GM23248 (cell line): ENCODE measurements at regions not wholly inside any gene's neighbourhood (a gene's known extent, or its start where the extent isn't known, plus 50 kb on each side); places are given as distances from the start of the nearest gene placed in this dataset.
"Not testable (repeated sequence)": the region's sequence is repeated elsewhere in the genome, so short reads cannot be mapped to it uniquely, and the experiment has no call there.

ENCODE experiments used
- DNase-seq: peaks from one replicate; pipeline ENCODE4 v3.0.0-alpha.2; 2015
- H2AFZ ChIP-seq: fragments of 200-600 bp; sonication (generic); 2 replicates; pipeline ENCODE4 v1.6.1; 2016; ENCODE audit warnings: antibody characterized with exemption
- H3F3A ChIP-seq: fragments of 200-600 bp; sonication (generic); 2 replicates; pipeline ENCODE4 v1.6.1; 2016; ENCODE audit warnings: mild to moderate bottlenecking, antibody characterized with exemption, mixed run types; ENCODE audit not compliant: insufficient read depth
- H3K27ac ChIP-seq: fragments of 200-600 bp; sonication (generic); 2 replicates; pipeline ENCODE4 v1.5.1; 2016; ENCODE audit warnings: mild to moderate bottlenecking
- H3K27me3 ChIP-seq: fragments of 200-600 bp; sonication (generic); replicated peaks from 2 replicates; pipeline ENCODE4 v1.6.1; 2016; ENCODE audit warnings: mild to moderate bottlenecking; ENCODE audit not compliant: insufficient read depth
- H3K36me3 ChIP-seq: fragments of 200-600 bp; sonication (generic); 2 replicates; pipeline ENCODE4 v1.6.1; 2016; ENCODE audit warnings: low read depth, mild to moderate bottlenecking
- H3K4me1 ChIP-seq: fragments of 200-600 bp; sonication (generic); 2 replicates; pipeline ENCODE4 v1.6.1; 2016; ENCODE audit warnings: mild to moderate bottlenecking; ENCODE audit not compliant: insufficient read depth
- H3K4me2 ChIP-seq: fragments of 200-600 bp; sonication (generic); one replicate; pipeline ENCODE4 v1.6.1; 2016; ENCODE audit warnings: mild to moderate bottlenecking; ENCODE audit not compliant: unreplicated experiment
- H3K4me3 ChIP-seq: fragments of 200-600 bp; sonication (generic); 2 replicates; pipeline ENCODE4 v1.5.1; 2016; ENCODE audit warnings: mild to moderate bottlenecking
- H3K79me2 ChIP-seq: fragments of 200-600 bp; sonication (generic); 2 replicates; pipeline ENCODE4 v1.6.1; 2016; ENCODE audit warnings: mild to moderate bottlenecking; ENCODE audit not compliant: insufficient read depth
- H3K9ac ChIP-seq: fragments of 200-600 bp; sonication (generic); 2 replicates; pipeline ENCODE4 v1.6.1; 2016; ENCODE audit warnings: mild to moderate bottlenecking
- H3K9me2 ChIP-seq: fragments of 200-600 bp; sonication (generic); 2 replicates; pipeline ENCODE4 v1.6.1; 2016; ENCODE audit warnings: mixed run types, mild to moderate bottlenecking, moderate library complexity; ENCODE audit not compliant: insufficient read depth
- H3K9me3 ChIP-seq: fragments of 200-600 bp; sonication (generic); one replicate; pipeline ENCODE4 v1.6.1; 2017; ENCODE audit warnings: low read depth
- H4K20me1 ChIP-seq: fragments of 200-600 bp; sonication (generic); 2 replicates; pipeline ENCODE4 v1.6.0; 2016; ENCODE audit not compliant: insufficient read depth
- WGBS, 2 experiments: methylation state at CpG; one replicate each; pipeline ENCODE4 v1.1.6; 2015 to 2017; ENCODE audit warnings: low lambda C conversion rate in 2 of 2, low coverage in 1 of 2; ENCODE audit errors: missing lambda C conversion rate in 2 of 2; 5-methylcytosine and 5-hydroxymethylcytosine counted together
- in situ Hi-C: fragments of 300-500 bp; cut with MboI; formaldehyde crosslinking; loops from 2 replicates; pipeline ENCODE4 v1.15.0; 2020

GRCh38 chr4:49227941-49228340 lies 241.9 kb downstream of the CWH43 start:
- H2AFZ ChIP-seq, H4K20me1 ChIP-seq, H3K9me3 ChIP-seq, H3K9ac ChIP-seq, in situ Hi-C loops, H3K79me2 ChIP-seq, H3K4me3 ChIP-seq, H3K27me3 ChIP-seq, H3K4me1 ChIP-seq, H3K4me2 ChIP-seq, H3K9me2 ChIP-seq, H3K36me3 ChIP-seq, DNase-seq, H3K27ac ChIP-seq, H3F3A ChIP-seq: not testable (repeated sequence)
- 53 to 54% methylated on average over 1 of the region's 1 CpG for WGBS, 2 experiments

GRCh38 chr4:49229243-49229642 lies 243.2 kb downstream of the CWH43 start:
- H4K20me1 ChIP-seq, H3K4me1 ChIP-seq, H3K36me3 ChIP-seq, H3K4me2 ChIP-seq, H3K27ac ChIP-seq, H3K79me2 ChIP-seq, H3K27me3 ChIP-seq, H3K9me3 ChIP-seq, H3K4me3 ChIP-seq, H3K9me2 ChIP-seq, H2AFZ ChIP-seq, in situ Hi-C loops, H3K9ac ChIP-seq, DNase-seq, H3F3A ChIP-seq: not testable (repeated sequence)
- 2 to 5% methylated on average over 1 of the region's 1 CpG for WGBS, 2 experiments

GRCh38 chr4:49229713-49230112 lies 243.6 kb downstream of the CWH43 start:
- H3K36me3 ChIP-seq, H3K9me2 ChIP-seq, H3K4me1 ChIP-seq, DNase-seq, H2AFZ ChIP-seq, H4K20me1 ChIP-seq, H3F3A ChIP-seq, in situ Hi-C loops, H3K9me3 ChIP-seq, H3K4me2 ChIP-seq, H3K9ac ChIP-seq, H3K27me3 ChIP-seq, H3K4me3 ChIP-seq, H3K27ac ChIP-seq, H3K79me2 ChIP-seq: not testable (repeated sequence)
- WGBS, 2 experiments: 8 to 9% methylated on average over 6 of the region's 6 CpGs

GRCh38 chr4:49233346-49233745 lies 247.3 kb downstream of the CWH43 start:
- H4K20me1 ChIP-seq, H3K4me3 ChIP-seq, DNase-seq, H3K9ac ChIP-seq, H3K9me3 ChIP-seq, H3K27me3 ChIP-seq, H3K79me2 ChIP-seq, H3F3A ChIP-seq, H2AFZ ChIP-seq, H3K4me1 ChIP-seq, H3K36me3 ChIP-seq, H3K27ac ChIP-seq, H3K9me2 ChIP-seq, in situ Hi-C loops, H3K4me2 ChIP-seq: not testable (repeated sequence)
- WGBS, 2 experiments: 0 to 14% methylated on average over 2 to 3 of the region's 3 CpGs

- WGBS, 2 experiments: 25 to 29% methylated on average over 1 of the region's 1 CpG
- in situ Hi-C loops, H3K36me3 ChIP-seq, H4K20me1 ChIP-seq, H3K27me3 ChIP-seq, H3K4me1 ChIP-seq, H3K4me3 ChIP-seq, H3K9ac ChIP-seq, H3K79me2 ChIP-seq, H3K9me2 ChIP-seq, H3K9me3 ChIP-seq, DNase-seq, H2AFZ ChIP-seq, H3K27ac ChIP-seq, H3F3A ChIP-seq, H3K4me2 ChIP-seq: not testable (repeated sequence)
Measured at GRCh38 chr4:49233749-49234148, 247.7 kb downstream of the CWH43 start.

GRCh38 chr4:49234382-49234781 lies 248.3 kb downstream of the CWH43 start:
- H3K9me2 ChIP-seq, H4K20me1 ChIP-seq, H3K36me3 ChIP-seq, H2AFZ ChIP-seq, H3K27ac ChIP-seq, DNase-seq, H3F3A ChIP-seq, H3K27me3 ChIP-seq, H3K9ac ChIP-seq, in situ Hi-C loops, H3K9me3 ChIP-seq, H3K4me1 ChIP-seq, H3K79me2 ChIP-seq, H3K4me3 ChIP-seq, H3K4me2 ChIP-seq: not testable (repeated sequence)
- 6 to 13% methylated on average over 3 of the region's 3 CpGs for WGBS, 2 experiments

- H3K27ac ChIP-seq, H3K9me2 ChIP-seq, in situ Hi-C loops, H3K9ac ChIP-seq, H4K20me1 ChIP-seq, H2AFZ ChIP-seq, DNase-seq, H3K4me2 ChIP-seq, H3F3A ChIP-seq, H3K36me3 ChIP-seq, H3K4me3 ChIP-seq, H3K4me1 ChIP-seq, H3K27me3 ChIP-seq, H3K79me2 ChIP-seq, H3K9me3 ChIP-seq: not testable (repeated sequence)
- 42 to 46% methylated on average over 7 to 8 of the region's 8 CpGs for WGBS, 2 experiments
Measured at GRCh38 chr4:49235413-49236160, 249.5 kb downstream of the CWH43 start.

- H3K9ac ChIP-seq, DNase-seq, in situ Hi-C loops: not testable (repeated sequence)
Measured at GRCh38 chr4:49236474-49236873, 250.4 kb downstream of the CWH43 start.

More at GRCh38 chr4:49236474-49236873, 250.4 kb downstream of the CWH43 start:
- H3K4me2 ChIP-seq, H3F3A ChIP-seq, H4K20me1 ChIP-seq, H3K9me2 ChIP-seq, H3K4me1 ChIP-seq, H3K79me2 ChIP-seq, H3K4me3 ChIP-seq, H3K9me3 ChIP-seq, H3K27ac ChIP-seq, H2AFZ ChIP-seq, H3K36me3 ChIP-seq, H3K27me3 ChIP-seq: not testable (repeated sequence)
- WGBS, 2 experiments: 0% methylated on average over 3 of the region's 3 CpGs
